ENCODE measurements at regions not wholly inside any gene's neighbourhood (a gene's known extent, or its start where the extent isn't known, plus 50 kb on each side); places are given as distances from the start of the nearest gene placed in this dataset.
A peak's percentile ranks its signal among the peaks of the same experiment; 100 is the strongest.

- TF ChIP-seq CTCF (IDR thresholded peaks at IDR 0.05; ENCODE audit: insufficient read depth, low read depth, low read length), result no peak
- H3K4me3 ChIP-seq (ENCODE audit: low read depth, low read length), result no peak overlapping the region
- no peak for DNase-seq (ENCODE audit: low read depth)
Observed at GRCh38 chr15:96733721-96734120, 403.2 kb downstream of the NR2F2 start.

GRCh38 chr15:96735632-96736240 lies 405.2 kb downstream of the NR2F2 start:
- no peak overlapping the region for H3K4me3 ChIP-seq (ENCODE audit: low read depth, low read length)
- peak; percentile 1 for DNase-seq (ENCODE audit: low read depth)
- TF ChIP-seq CTCF (IDR thresholded peaks at IDR 0.05; ENCODE audit: insufficient read depth, low read depth, low read length), result no peak

- DNase-seq (ENCODE audit: low read depth), result peak; percentile 30
- H3K4me3 ChIP-seq (ENCODE audit: low read depth, low read length), result no peak overlapping the region
- no peak for TF ChIP-seq CTCF (IDR thresholded peaks at IDR 0.05; ENCODE audit: insufficient read depth, low read depth, low read length)
Observed at GRCh38 chr15:96736384-96736783, 405.9 kb downstream of the NR2F2 start.

- no peak overlapping the region for H3K4me3 ChIP-seq (ENCODE audit: low read depth, low read length)
- DNase-seq (ENCODE audit: low read depth), result no peak
- no peak for TF ChIP-seq CTCF (IDR thresholded peaks at IDR 0.05; ENCODE audit: insufficient read depth, low read depth, low read length)
Observed at GRCh38 chr15:96737408-96737807, 406.9 kb downstream of the NR2F2 start.

- no peak overlapping the region for H3K4me3 ChIP-seq (ENCODE audit: low read depth, low read length)
- no peak for DNase-seq (ENCODE audit: low read depth)
- no peak for TF ChIP-seq CTCF (IDR thresholded peaks at IDR 0.05; ENCODE audit: insufficient read depth, low read depth, low read length)
Observed at GRCh38 chr15:96746665-96747064, 416.2 kb downstream of the NR2F2 start.

GRCh38 chr15:96747291-96747690 lies 416.8 kb downstream of the NR2F2 start:
- TF ChIP-seq CTCF (IDR thresholded peaks at IDR 0.05; ENCODE audit: insufficient read depth, low read depth, low read length), result no peak
- no peak overlapping the region for H3K4me3 ChIP-seq (ENCODE audit: low read depth, low read length)
- no peak for DNase-seq (ENCODE audit: low read depth)

GRCh38 chr15:96750361-96750760 lies 419.9 kb downstream of the NR2F2 start:
- no peak for DNase-seq (ENCODE audit: low read depth)
- TF ChIP-seq CTCF (IDR thresholded peaks at IDR 0.05; ENCODE audit: insufficient read depth, low read depth, low read length), result no peak
- H3K4me3 ChIP-seq (ENCODE audit: low read depth, low read length), result no peak overlapping the region

All from fibroblast of villous mesenchyme (primary cell).